ENCODE measurements at regions not wholly inside any gene's neighbourhood (a gene's known extent, or its start where the extent isn't known, plus 50 kb on each side); places are given as distances from the start of the nearest gene placed in this dataset.

GRCh38 chr9:2311920-2312319 lies 296.8 kb downstream of the SMARCA2 start:
- no peak for DNase-seq
- TF ChIP-seq GATA1 (IDR thresholded peaks at IDR 0.05; ENCODE audit: low read depth, low read length) (no peak), POLR2A (IDR thresholded peaks at IDR 0.05; ENCODE audit: low read length) (no peak)

GRCh38 chr9:2313512-2313911 lies 298.4 kb downstream of the SMARCA2 start:
- DNase-seq: no peak
- TF ChIP-seq POLR2A (IDR thresholded peaks at IDR 0.05; ENCODE audit: low read length) (no peak), GATA1 (IDR thresholded peaks at IDR 0.05; ENCODE audit: low read depth, low read length) (no peak)

- no peak for TF ChIP-seq GATA1 (IDR thresholded peaks at IDR 0.05; ENCODE audit: low read depth, low read length)
- TF ChIP-seq POLR2A (IDR thresholded peaks at IDR 0.05; ENCODE audit: low read length): no peak
- no peak for DNase-seq
Observed at GRCh38 chr9:2317591-2317990, 302.4 kb downstream of the SMARCA2 start.

GRCh38 chr9:2319421-2319820 lies 302.2 kb upstream of the VLDLR start:
- TF ChIP-seq POLR2A (IDR thresholded peaks at IDR 0.05; ENCODE audit: low read length) (no peak), GATA1 (IDR thresholded peaks at IDR 0.05; ENCODE audit: low read depth, low read length) (no peak)
- DNase-seq: no peak

GRCh38 chr9:2320114-2320513 lies 301.5 kb upstream of the VLDLR start:
- DNase-seq: no peak
- TF ChIP-seq POLR2A (IDR thresholded peaks at IDR 0.05; ENCODE audit: low read length) (no peak), GATA1 (IDR thresholded peaks at IDR 0.05; ENCODE audit: low read depth, low read length) (no peak)

GRCh38 chr9:2320632-2321031 lies 301.0 kb upstream of the VLDLR start:
- no peak for DNase-seq
- TF ChIP-seq POLR2A (IDR thresholded peaks at IDR 0.05; ENCODE audit: low read length) (no peak), GATA1 (IDR thresholded peaks at IDR 0.05; ENCODE audit: low read depth, low read length) (no peak)

GRCh38 chr9:2321523-2322148 lies 300.0 kb upstream of the VLDLR start:
- no peak for TF ChIP-seq GATA1 (IDR thresholded peaks at IDR 0.05; ENCODE audit: low read depth, low read length)
- TF ChIP-seq POLR2A (IDR thresholded peaks at IDR 0.05; ENCODE audit: low read length): no peak
- DNase-seq: no peak

GRCh38 chr9:2324742-2325141 lies 296.8 kb upstream of the VLDLR start:
- no peak for TF ChIP-seq POLR2A (IDR thresholded peaks at IDR 0.05; ENCODE audit: low read length)
- TF ChIP-seq GATA1 (IDR thresholded peaks at IDR 0.05; ENCODE audit: low read depth, low read length): no peak
- no peak for DNase-seq

- DNase-seq: no peak
- TF ChIP-seq GATA1 (IDR thresholded peaks at IDR 0.05; ENCODE audit: low read depth, low read length) (no peak), POLR2A (IDR thresholded peaks at IDR 0.05; ENCODE audit: low read length) (no peak)
Observed at GRCh38 chr9:2332663-2333062, 288.9 kb upstream of the VLDLR start.

- DNase-seq: no peak
- no peak for TF ChIP-seq GATA1 (IDR thresholded peaks at IDR 0.05; ENCODE audit: low read depth, low read length)
- TF ChIP-seq POLR2A (IDR thresholded peaks at IDR 0.05; ENCODE audit: low read length): no peak
Observed at GRCh38 chr9:2335260-2335659, 286.3 kb upstream of the VLDLR start.

GRCh38 chr9:2336055-2336454 lies 285.5 kb upstream of the VLDLR start:
- TF ChIP-seq GATA1 (IDR thresholded peaks at IDR 0.05; ENCODE audit: low read depth, low read length): no peak
- no peak for TF ChIP-seq POLR2A (IDR thresholded peaks at IDR 0.05; ENCODE audit: low read length)
- DNase-seq: peak in 1 of 2 experiments; percentile 6

GRCh38 chr9:2337131-2337530 lies 284.5 kb upstream of the VLDLR start:
- TF ChIP-seq GATA1 (IDR thresholded peaks at IDR 0.05; ENCODE audit: low read depth, low read length) (no peak), POLR2A (IDR thresholded peaks at IDR 0.05; ENCODE audit: low read length) (no peak)
- DNase-seq: no peak

GRCh38 chr9:2337627-2338026 lies 284.0 kb upstream of the VLDLR start:
- TF ChIP-seq GATA1 (IDR thresholded peaks at IDR 0.05; ENCODE audit: low read depth, low read length): no peak
- TF ChIP-seq POLR2A (IDR thresholded peaks at IDR 0.05; ENCODE audit: low read length): no peak
- DNase-seq: no peak

GRCh38 chr9:2338777-2339365 lies 282.7 kb upstream of the VLDLR start:
- TF ChIP-seq POLR2A (IDR thresholded peaks at IDR 0.05; ENCODE audit: low read length): no peak
- no peak for TF ChIP-seq GATA1 (IDR thresholded peaks at IDR 0.05; ENCODE audit: low read depth, low read length)
- DNase-seq: no peak

GRCh38 chr9:2339416-2339815 lies 282.2 kb upstream of the VLDLR start:
- no peak for DNase-seq
- TF ChIP-seq GATA1 (IDR thresholded peaks at IDR 0.05; ENCODE audit: low read depth, low read length): no peak
- TF ChIP-seq POLR2A (IDR thresholded peaks at IDR 0.05; ENCODE audit: low read length): no peak
